ENCODE measurements at regions not wholly inside any gene's neighbourhood (a gene's known extent, or its start where the extent isn't known, plus 50 kb on each side); places are given as distances from the start of the nearest gene placed in this dataset.

- H3K27ac ChIP-seq: no peak overlapping the region
- no peaks in the 10 kb centered on the region for H3K36me3 ChIP-seq
- DNase-seq (ENCODE audit: low spot score) (no peak), ATAC-seq (ENCODE audit: insufficient number of reproducible peaks, low FRiP score, low read depth) (no peak)
- no peaks in the 10 kb centered on the region for H3K27me3 ChIP-seq (replicated peaks; ENCODE audit: insufficient read depth)
- H3K9me3 ChIP-seq: no peaks in the 10 kb centered on the region
- H3K4me3 ChIP-seq: no peak overlapping the region
- H3K4me1 ChIP-seq (ENCODE audit: control insufficient read depth in 1 of 2, low read depth in 2 of 2): peaks cover 5 to 14% of the 10 kb centered on the region in 2 donors
- TF ChIP-seq CTCF (IDR thresholded peaks at IDR 0.05): no peak
Measured at GRCh38 chr1:98406352-98407088, 255.0 kb upstream of the SNX7 start.

- Histone ChIP-seq H3K27ac (no peak overlapping the region), H3K4me1 (ENCODE audit: control insufficient read depth in 1 of 2, low read depth in 2 of 2) (peaks cover 5 to 14% of the 10 kb centered on the region in 2 donors), H3K36me3 (no peaks in the 10 kb centered on the region), H3K27me3 (replicated peaks; ENCODE audit: insufficient read depth) (no peaks in the 10 kb centered on the region), H3K4me3 (no peak overlapping the region), H3K9me3 (no peaks in the 10 kb centered on the region)
- DNase-seq (ENCODE audit: low spot score) (no peak), ATAC-seq (ENCODE audit: insufficient number of reproducible peaks, low FRiP score, low read depth) (no peak)
- no peak for TF ChIP-seq CTCF (IDR thresholded peaks at IDR 0.05)
Measured at GRCh38 chr1:98405581-98406074, 255.9 kb upstream of the SNX7 start.

- Histone ChIP-seq H3K4me1 (ENCODE audit: control insufficient read depth in 1 of 2, low read depth in 2 of 2) (peaks cover 5 to 14% of the 10 kb centered on the region in 2 donors), H3K9me3 (no peaks in the 10 kb centered on the region), H3K27ac (no peak overlapping the region), H3K27me3 (replicated peaks; ENCODE audit: insufficient read depth) (no peaks in the 10 kb centered on the region), H3K4me3 (no peak overlapping the region), H3K36me3 (no peaks in the 10 kb centered on the region)
- no peak for ATAC-seq (ENCODE audit: insufficient number of reproducible peaks, low FRiP score, low read depth)
- no peak for DNase-seq (ENCODE audit: low spot score)
- TF ChIP-seq CTCF (IDR thresholded peaks at IDR 0.05): no peak
Measured at GRCh38 chr1:98404866-98405265, 256.7 kb upstream of the SNX7 start.

GRCh38 chr1:98403963-98404480, 257.5 kb upstream of the SNX7 start:
- DNase-seq (ENCODE audit: low spot score) (no peak), ATAC-seq (ENCODE audit: insufficient number of reproducible peaks, low FRiP score, low read depth) (no peak)
- Histone ChIP-seq H3K27ac (no peak overlapping the region), H3K4me1 (ENCODE audit: control insufficient read depth in 1 of 2, low read depth in 2 of 2) (peaks cover 5 to 14% of the 10 kb centered on the region in 2 donors), H3K36me3 (no peaks in the 10 kb centered on the region), H3K4me3 (no peak overlapping the region), H3K27me3 (replicated peaks; ENCODE audit: insufficient read depth) (no peaks in the 10 kb centered on the region), H3K9me3 (no peaks in the 10 kb centered on the region)
- no peak for TF ChIP-seq CTCF (IDR thresholded peaks at IDR 0.05)

GRCh38 chr1:98402860-98403259, 258.7 kb upstream of the SNX7 start:
- Histone ChIP-seq H3K27ac (no peak overlapping the region), H3K36me3 (no peaks in the 10 kb centered on the region), H3K9me3 (no peaks in the 10 kb centered on the region), H3K4me1 (ENCODE audit: control insufficient read depth in 1 of 2, low read depth in 2 of 2) (peaks cover 5 to 14% of the 10 kb centered on the region in 2 donors), H3K4me3 (no peak overlapping the region), H3K27me3 (replicated peaks; ENCODE audit: insufficient read depth) (no peaks in the 10 kb centered on the region)
- no peak for TF ChIP-seq CTCF (IDR thresholded peaks at IDR 0.05)
- DNase-seq (ENCODE audit: low spot score): no peak
- ATAC-seq (ENCODE audit: insufficient number of reproducible peaks, low FRiP score, low read depth): no peak

Data from thoracic aorta (tissue), 2 donors.